ENCODE measurements at regions not wholly inside any gene's neighbourhood (a gene's known extent, or its start where the extent isn't known, plus 50 kb on each side); places are given as distances from the start of the nearest gene placed in this dataset.

DNA sequence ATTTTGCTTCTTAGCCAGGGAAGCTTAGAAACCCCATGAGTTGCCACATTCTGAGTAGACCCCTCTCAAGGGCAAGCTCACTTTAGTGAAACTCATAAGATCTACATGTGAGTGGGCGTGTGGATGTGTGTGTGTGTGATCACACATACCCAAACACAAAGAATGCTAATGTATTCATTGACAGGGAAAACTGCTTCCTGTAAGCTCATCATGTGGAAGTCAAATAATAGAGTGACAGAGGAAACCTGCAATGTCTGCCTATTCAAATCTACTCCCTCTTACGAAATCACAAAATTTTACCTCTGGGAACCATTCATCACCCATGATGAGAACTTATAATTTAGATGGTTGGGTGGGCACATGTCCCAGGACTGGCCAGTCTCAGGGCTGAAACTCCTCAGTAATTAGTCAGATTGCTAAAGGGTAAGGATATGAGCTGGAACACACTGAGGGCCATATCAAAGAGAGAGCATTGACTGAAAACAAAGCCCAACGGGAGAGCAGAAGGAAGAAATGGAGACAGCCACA is 94.5 kb upstream of the CCDC150 start:
- TF ChIP-seq, protein P1, sequence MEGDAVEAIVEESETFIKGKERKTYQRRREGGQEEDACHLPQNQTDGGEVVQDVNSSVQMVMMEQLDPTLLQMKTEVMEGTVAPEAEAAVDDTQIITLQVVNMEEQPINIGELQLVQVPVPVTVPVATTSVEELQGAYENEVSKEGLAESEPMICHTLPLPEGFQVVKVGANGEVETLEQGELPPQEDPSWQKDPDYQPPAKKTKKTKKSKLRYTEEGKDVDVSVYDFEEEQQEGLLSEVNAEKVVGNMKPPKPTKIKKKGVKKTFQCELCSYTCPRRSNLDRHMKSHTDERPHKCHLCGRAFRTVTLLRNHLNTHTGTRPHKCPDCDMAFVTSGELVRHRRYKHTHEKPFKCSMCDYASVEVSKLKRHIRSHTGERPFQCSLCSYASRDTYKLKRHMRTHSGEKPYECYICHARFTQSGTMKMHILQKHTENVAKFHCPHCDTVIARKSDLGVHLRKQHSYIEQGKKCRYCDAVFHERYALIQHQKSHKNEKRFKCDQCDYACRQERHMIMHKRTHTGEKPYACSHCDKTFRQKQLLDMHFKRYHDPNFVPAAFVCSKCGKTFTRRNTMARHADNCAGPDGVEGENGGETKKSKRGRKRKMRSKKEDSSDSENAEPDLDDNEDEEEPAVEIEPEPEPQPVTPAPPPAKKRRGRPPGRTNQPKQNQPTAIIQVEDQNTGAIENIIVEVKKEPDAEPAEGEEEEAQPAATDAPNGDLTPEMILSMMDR (IDR thresholded peaks at IDR 0.05; ENCODE audit: poor library complexity), result no peak
- TF ChIP-seq EZH2 (IDR thresholded peaks at IDR 0.05; ENCODE audit: borderline replicate concordance), result no peak
- no peak for TF ChIP-seq EZH2phosphoT487 (IDR thresholded peaks at IDR 0.05; ENCODE audit: low read depth, severe bottlenecking, unreplicated experiment)

All from hepatocyte (in vitro differentiated cells).